Coronary artery (tissue), 2 donors: ENCODE measurements at regions not wholly inside any gene's neighbourhood (a gene's known extent, or its start where the extent isn't known, plus 50 kb on each side); places are given as distances from the start of the nearest gene placed in this dataset.

Source experiments
- DNase-seq: peaks from one replicate; pipeline ENCODE4 v3.0.0-alpha.2; 2017; ENCODE audit warnings: low spot score
- H3K27ac ChIP-seq, 2 donors: fragments of 200-600 bp; sonication (generic); one replicate each; pipeline ENCODE4 v1.5.1; 2016 to 2019
- H3K4me3 ChIP-seq: fragments of 200-600 bp; sonication (generic); 2 replicates; pipeline ENCODE4 v1.5.1; 2016; ENCODE audit warnings: mild to moderate bottlenecking, moderate library complexity
- CTCF ChIP-seq: fragments of 200-600 bp; sonication (generic); IDR thresholded peaks from one replicate; pipeline ENCODE4 v1.5.1; 2019; ENCODE audit warnings: antibody characterized with exemption

- H3K27ac ChIP-seq, result no peak overlapping the region
- no peak overlapping the region for H3K4me3 ChIP-seq
- TF ChIP-seq CTCF, result no peak
- no peak for DNase-seq
These were observed 145.2 kb upstream of the BTG1 start for GRCh38 chr12:92290886-92291285.

GRCh38 chr12:92290350-92290695 lies 144.7 kb upstream of the BTG1 start:
- Histone ChIP-seq H3K4me3 (no peak overlapping the region), H3K27ac (no peak overlapping the region)
- DNase-seq, result no peak
- TF ChIP-seq CTCF, result no peak

- Histone ChIP-seq H3K4me3 (no peak overlapping the region), H3K27ac (no peak overlapping the region)
- TF ChIP-seq CTCF, result no peak
- DNase-seq, result no peak
These were observed 144.1 kb upstream of the BTG1 start for GRCh38 chr12:92289629-92290349.

GRCh38 chr12:92288561-92288960 lies 142.9 kb upstream of the BTG1 start:
- Histone ChIP-seq H3K4me3 (no peak overlapping the region), H3K27ac (no peak overlapping the region)
- no peak for DNase-seq

GRCh38 chr12:92278378-92278828 lies 132.8 kb upstream of the BTG1 start:
- Histone ChIP-seq H3K4me3 (no peak overlapping the region), H3K27ac (peak overlapping the region; percentile 28 to 34)
- DNase-seq, result no peak
- no peak for TF ChIP-seq CTCF

More at GRCh38 chr12:92288561-92288960, 142.9 kb upstream of the BTG1 start:
- no peak for TF ChIP-seq CTCF

- no peak for TF ChIP-seq CTCF
- H3K27ac ChIP-seq, result peak overlapping the region in 1 of 2 donors; percentile 34
- no peak for DNase-seq
- H3K4me3 ChIP-seq, result no peak overlapping the region
These were observed 132.1 kb upstream of the BTG1 start for GRCh38 chr12:92277795-92278194.

GRCh38 chr12:92276276-92276675 lies 130.6 kb upstream of the BTG1 start:
- no peak overlapping the region for H3K27ac ChIP-seq
- no peak for DNase-seq
- no peak overlapping the region for H3K4me3 ChIP-seq
- no peak for TF ChIP-seq CTCF
